A673 (cell line): ENCODE measurements at regions not wholly inside any gene's neighbourhood (a gene's known extent, or its start where the extent isn't known, plus 50 kb on each side); places are given as distances from the start of the nearest gene placed in this dataset.

Experiments used
- BruUV-seq: library from RNA; stranded (reverse); fragments of 400-500 nt; replicated peaks from 2 replicates; lab custom pipeline; 2021; lab: Mats Ljungman, UMichigan
- CTCF ChIA-PET: fragments of 300-600 bp; sonication (Branson Sonifier 250); formaldehyde crosslinking; loops from one replicate; lab custom pipeline; 2022; ENCODE audit warnings: antibody characterized with exemption; lab: Charles Lee
- POLR2A ChIA-PET: fragments of 300-600 bp; sonication (Branson Sonifier 250); formaldehyde crosslinking; loops from one replicate; lab custom pipeline; 2022; ENCODE audit warnings: antibody characterized with exemption; ENCODE audit not compliant: low non-redundant PET; lab: Charles Lee
- DNase-seq: peaks from one replicate; pipeline ENCODE4 v3.0.0-alpha.2; 2015; ENCODE audit warnings: low spot score
- H3K27ac ChIP-seq: fragments of 200-600 bp; sonication (generic); 2 replicates; pipeline ENCODE4 v1.5.1; 2016; ENCODE audit warnings: mixed run types, low read depth, mild to moderate bottlenecking, mixed read lengths, antibody characterized with exemption, low read length; ENCODE audit not compliant: poor library complexity, severe bottlenecking
- H3K27me3 ChIP-seq: fragments of 200-600 bp; sonication (generic); replicated peaks from 2 replicates; pipeline ENCODE4 v1.6.1; 2017; ENCODE audit warnings: mixed run types, low read depth, mild to moderate bottlenecking, mixed read lengths, antibody characterized with exemption, low read length; ENCODE audit not compliant: insufficient read depth, poor library complexity
- H3K36me3 ChIP-seq: fragments of 200-600 bp; sonication (generic); 2 replicates; pipeline ENCODE4 v1.6.1; 2016; ENCODE audit warnings: mixed run types, mild to moderate bottlenecking, mixed read lengths, antibody characterized with exemption, low read length; ENCODE audit not compliant: insufficient read depth, poor library complexity, severe bottlenecking
- H3K4me1 ChIP-seq: fragments of 200-600 bp; sonication (generic); 2 replicates; pipeline ENCODE4 v1.6.1; 2017; ENCODE audit warnings: mixed run types, mild to moderate bottlenecking, mixed read lengths, antibody characterized with exemption, low read length; ENCODE audit not compliant: insufficient read depth, poor library complexity, severe bottlenecking
- H3K4me3 ChIP-seq: fragments of 200-600 bp; sonication (generic); 2 replicates; pipeline ENCODE4 v1.5.1; 2016; ENCODE audit warnings: low read depth, mixed run types, mild to moderate bottlenecking, mixed read lengths, low read length; ENCODE audit not compliant: poor library complexity, severe bottlenecking
- H3K9me3 ChIP-seq: fragments of 200-600 bp; sonication (generic); 2 replicates; pipeline ENCODE4 v1.6.1; 2016; ENCODE audit warnings: mixed run types, low read depth, mild to moderate bottlenecking, mixed read lengths, antibody characterized with exemption, low read length; ENCODE audit not compliant: poor library complexity, severe bottlenecking
- EZH2 ChIP-seq: fragments of 200-600 bp; sonication (generic); IDR thresholded peaks from 2 replicates; pipeline ENCODE4 v1.6.1; 2017; ENCODE audit warnings: borderline replicate concordance, low read depth, mild to moderate bottlenecking, mixed read lengths, antibody characterized with exemption, low read length; ENCODE audit not compliant: poor library complexity, severe bottlenecking
- intact Hi-C: fragments of 100-400 bp; cut with micrococcal nuclease; formaldehyde crosslinking; loops from one replicate; pipeline ENCODE4 v1.10.0; 2022; ENCODE audit not compliant: unreplicated experiment
- TF ChIP-seq, protein P1 (sequence below): fragments of 300-800, 200-600 bp; sonication (generic); conservative IDR thresholded peaks from 2 replicates; pipeline ENCODE4 v1.5.1; 2017; ENCODE audit warnings: low read depth, mild to moderate bottlenecking, antibody characterized with exemption, low read length, moderate library complexity, mixed read lengths

DNA sequence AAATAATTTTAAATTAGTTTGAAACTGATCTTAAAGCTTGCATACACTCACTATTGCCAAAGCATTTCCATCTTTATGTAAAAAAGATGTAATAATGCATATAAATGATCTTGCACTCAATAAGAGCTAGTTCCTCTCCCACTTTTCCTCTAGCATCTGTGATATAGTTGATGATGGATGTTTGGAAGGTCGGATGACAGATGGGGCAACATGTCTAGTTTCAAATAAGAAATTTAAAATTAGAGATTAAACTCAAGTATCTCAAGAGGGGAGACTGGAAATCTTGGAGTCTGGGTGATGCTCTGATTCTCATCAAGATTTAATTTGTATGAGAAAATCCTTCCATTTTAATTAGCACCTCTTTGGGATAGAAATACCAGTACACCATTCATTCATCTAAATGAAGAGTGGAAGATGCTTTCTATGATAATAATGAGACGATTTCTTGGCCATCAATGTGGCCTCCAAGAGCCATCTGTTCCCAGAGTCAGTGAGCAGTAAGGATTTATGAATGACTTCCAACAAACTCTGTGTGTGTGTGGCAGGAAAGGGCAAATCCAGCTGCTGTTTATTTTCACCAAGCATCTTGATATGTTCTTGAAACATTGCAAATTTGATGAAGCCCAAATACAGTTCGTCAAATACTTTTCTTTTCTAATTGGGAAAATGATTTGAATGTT lies 616.3 kb upstream of the CDH8 start:
- BruUV-seq = no TSS peak
- DNase-seq = no peak
- no peaks in the 10 kb centered on the region for H3K27me3 ChIP-seq
- ChIA-PET CTCF (no interaction called here), POLR2A (no interaction called here)
- no peaks in the 10 kb centered on the region for H3K9me3 ChIP-seq
- no peak overlapping the region for H3K27ac ChIP-seq
- no peaks in the 10 kb centered on the region for H3K4me1 ChIP-seq
- H3K4me3 ChIP-seq = no peak overlapping the region
- H3K36me3 ChIP-seq = no peaks in the 10 kb centered on the region
- intact Hi-C loops = no loop called here
- no peak for TF ChIP-seq EZH2
- TF ChIP-seq, protein P1, sequence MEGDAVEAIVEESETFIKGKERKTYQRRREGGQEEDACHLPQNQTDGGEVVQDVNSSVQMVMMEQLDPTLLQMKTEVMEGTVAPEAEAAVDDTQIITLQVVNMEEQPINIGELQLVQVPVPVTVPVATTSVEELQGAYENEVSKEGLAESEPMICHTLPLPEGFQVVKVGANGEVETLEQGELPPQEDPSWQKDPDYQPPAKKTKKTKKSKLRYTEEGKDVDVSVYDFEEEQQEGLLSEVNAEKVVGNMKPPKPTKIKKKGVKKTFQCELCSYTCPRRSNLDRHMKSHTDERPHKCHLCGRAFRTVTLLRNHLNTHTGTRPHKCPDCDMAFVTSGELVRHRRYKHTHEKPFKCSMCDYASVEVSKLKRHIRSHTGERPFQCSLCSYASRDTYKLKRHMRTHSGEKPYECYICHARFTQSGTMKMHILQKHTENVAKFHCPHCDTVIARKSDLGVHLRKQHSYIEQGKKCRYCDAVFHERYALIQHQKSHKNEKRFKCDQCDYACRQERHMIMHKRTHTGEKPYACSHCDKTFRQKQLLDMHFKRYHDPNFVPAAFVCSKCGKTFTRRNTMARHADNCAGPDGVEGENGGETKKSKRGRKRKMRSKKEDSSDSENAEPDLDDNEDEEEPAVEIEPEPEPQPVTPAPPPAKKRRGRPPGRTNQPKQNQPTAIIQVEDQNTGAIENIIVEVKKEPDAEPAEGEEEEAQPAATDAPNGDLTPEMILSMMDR = no peak

DNA sequence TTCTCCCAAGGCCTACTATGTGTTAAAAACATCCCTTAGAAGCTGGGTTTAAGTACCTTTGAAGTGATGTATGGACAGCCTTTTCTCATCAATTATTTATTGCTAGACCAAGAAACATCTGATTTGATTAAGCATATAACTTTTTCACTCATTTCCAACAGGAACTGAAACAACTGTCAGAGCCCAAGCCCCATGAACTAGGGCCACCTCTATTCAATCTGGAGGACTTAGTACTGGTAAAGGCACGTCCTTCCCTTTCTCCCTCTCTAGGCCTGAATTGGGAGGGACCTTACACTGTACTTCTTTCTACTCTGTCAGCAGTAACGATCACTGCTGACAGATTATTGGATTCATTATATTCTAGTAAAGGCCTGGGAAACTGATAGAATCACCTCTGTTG lies 612.0 kb upstream of the CDH8 start:
- H3K4me1 ChIP-seq = no peaks in the 10 kb centered on the region
- TF ChIP-seq EZH2 = no peak
- TF ChIP-seq, protein P1 = no peak
- intact Hi-C loops = no loop called here
- H3K27ac ChIP-seq = no peak overlapping the region
- no peak for DNase-seq
- H3K9me3 ChIP-seq = no peaks in the 10 kb centered on the region
- H3K27me3 ChIP-seq = no peaks in the 10 kb centered on the region
- POLR2A ChIA-PET = no interaction called here
- BruUV-seq = no TSS peak
- H3K36me3 ChIP-seq = no peaks in the 10 kb centered on the region
- H3K4me3 ChIP-seq = no peak overlapping the region
- CTCF ChIA-PET = no interaction called here

DNA sequence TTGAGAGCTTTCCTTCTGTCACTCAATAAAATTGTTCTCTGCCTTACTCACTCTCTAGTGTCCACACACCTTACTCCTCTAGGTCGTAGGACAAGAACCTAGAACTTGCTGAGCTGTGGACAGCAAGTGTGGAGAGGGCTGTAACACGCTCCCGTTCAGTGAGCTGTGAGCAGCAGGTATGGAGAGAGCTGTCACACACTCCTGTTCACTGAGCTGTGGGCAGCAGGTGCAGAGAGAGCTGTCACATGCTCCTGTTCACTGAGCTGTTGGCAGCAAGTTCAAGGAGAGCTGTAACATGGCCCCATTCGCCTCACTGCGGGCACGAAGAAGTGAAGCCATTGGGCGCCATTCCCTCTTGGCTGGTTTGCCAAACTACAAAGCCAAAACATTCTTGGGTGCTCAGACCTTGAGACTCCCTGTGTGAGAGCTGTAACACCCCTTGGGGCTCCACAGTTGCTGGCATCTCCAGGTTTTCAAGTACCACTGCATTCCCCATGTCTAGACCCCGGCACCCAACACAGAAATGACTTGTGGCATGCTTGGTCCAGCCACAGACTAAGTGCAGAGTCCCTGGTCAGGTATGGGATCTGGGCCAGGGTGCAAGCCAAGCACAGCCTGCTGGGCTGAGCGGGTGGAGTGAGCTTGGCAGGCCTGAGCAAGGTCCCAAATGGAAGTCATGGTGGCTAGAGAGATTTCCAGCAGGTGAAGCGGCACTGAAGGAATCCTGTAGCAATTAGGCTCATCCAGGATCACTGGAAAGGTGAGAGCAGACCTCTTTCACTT lies 608.0 kb upstream of the CDH8 start:
- Histone ChIP-seq H3K4me1 (no peaks in the 10 kb centered on the region), H3K27ac (no peak overlapping the region), H3K36me3 (no peaks in the 10 kb centered on the region), H3K27me3 (no peaks in the 10 kb centered on the region), H3K4me3 (no peak overlapping the region), H3K9me3 (no peaks in the 10 kb centered on the region)
- POLR2A ChIA-PET = no interaction called here
- intact Hi-C loops = no loop called here
- CTCF ChIA-PET = no interaction called here
- no TSS peak for BruUV-seq
- DNase-seq = no peak
- TF ChIP-seq, protein P1 = no peak
- TF ChIP-seq EZH2 = no peak
